AG09309 (cell line): ENCODE measurements at regions not wholly inside any gene's neighbourhood (a gene's known extent, or its start where the extent isn't known, plus 50 kb on each side); places are given as distances from the start of the nearest gene placed in this dataset.

ENCODE experiments used
- DNase-seq: peaks from one replicate; pipeline ENCODE4 v3.0.0-alpha.2; 2010; ENCODE audit warnings: low read depth
- H3K4me3 ChIP-seq: 2 replicates; pipeline ENCODE4 v1.5.1; 2011; ENCODE audit warnings: mild to moderate bottlenecking, low read depth, low read length, moderate library complexity; ENCODE audit not compliant: control insufficient read depth
- TF ChIP-seq, protein P1 (sequence below): IDR thresholded peaks from 2 replicates; pipeline ENCODE4 v1.5.1; 2011; ENCODE audit warnings: mild to moderate bottlenecking, low read depth, low read length, inconsistent platforms; ENCODE audit not compliant: insufficient read depth, control insufficient read depth; ENCODE audit errors: missing control alignments

DNA sequence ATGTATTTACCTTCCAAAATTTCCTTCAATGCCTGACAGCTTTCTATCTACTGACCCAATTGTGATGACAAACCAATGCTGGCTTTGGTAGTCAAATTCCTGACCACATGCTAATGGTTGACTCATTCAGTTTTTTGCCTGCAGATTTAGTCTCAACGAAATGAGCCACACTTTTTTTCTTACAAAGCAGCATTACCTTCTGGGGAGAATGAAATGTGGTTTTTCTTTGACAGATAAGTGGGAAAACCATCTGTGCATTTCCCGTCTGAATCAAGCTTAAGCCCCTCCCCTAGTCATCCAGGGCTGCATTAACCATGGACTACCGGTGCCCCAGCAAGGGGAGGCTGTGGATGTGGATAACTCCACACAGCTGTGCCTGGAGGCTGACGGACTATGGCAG lies 99.6 kb upstream of the TAF11L2 start:
- peak; percentile 76 for DNase-seq

DNA sequence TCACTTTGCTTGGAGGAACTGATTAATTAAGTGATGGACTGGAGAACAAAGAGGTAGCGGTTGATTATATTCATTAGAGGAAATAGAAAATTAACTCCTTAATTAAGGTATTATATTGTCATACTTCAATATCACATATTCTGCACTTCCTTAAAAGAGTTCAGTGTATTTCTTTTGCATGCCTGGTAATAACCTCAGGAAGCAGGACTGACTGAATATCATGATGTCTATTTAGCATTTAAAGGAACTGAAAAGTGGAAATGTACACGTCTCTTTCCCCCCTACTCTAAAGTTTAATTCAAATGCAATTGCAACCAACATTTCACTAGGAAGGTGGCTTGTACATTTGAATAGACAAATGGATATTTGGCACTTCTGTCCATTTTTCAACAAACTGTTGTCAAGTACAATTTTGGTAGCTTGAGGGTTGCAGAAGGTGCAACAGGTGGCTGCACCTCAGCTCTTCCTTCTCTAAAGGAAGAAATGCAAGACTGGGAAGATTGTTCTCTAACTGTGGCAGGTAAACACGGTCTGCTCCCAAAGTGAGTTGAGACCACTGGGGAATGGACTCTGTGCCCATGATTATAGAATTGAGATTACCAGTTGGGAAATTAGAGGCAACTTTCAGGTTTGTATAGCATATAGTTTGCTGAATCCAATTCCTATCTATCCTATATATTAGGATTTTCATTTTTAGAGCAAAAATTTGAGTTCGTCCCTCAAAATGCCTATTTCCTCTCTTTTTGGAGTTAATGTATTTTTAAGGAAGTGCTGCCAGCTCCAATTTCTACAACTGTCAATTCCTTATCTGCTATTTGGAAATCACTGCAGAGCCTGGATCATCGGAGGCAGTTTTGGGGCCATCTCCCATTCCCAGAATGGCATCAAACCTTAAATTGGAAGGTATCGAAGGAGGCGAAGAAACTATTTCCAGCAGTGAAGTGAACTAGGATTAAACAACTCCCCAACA lies 98.9 kb upstream of the TAF11L2 start:
- TF ChIP-seq, protein P1, sequence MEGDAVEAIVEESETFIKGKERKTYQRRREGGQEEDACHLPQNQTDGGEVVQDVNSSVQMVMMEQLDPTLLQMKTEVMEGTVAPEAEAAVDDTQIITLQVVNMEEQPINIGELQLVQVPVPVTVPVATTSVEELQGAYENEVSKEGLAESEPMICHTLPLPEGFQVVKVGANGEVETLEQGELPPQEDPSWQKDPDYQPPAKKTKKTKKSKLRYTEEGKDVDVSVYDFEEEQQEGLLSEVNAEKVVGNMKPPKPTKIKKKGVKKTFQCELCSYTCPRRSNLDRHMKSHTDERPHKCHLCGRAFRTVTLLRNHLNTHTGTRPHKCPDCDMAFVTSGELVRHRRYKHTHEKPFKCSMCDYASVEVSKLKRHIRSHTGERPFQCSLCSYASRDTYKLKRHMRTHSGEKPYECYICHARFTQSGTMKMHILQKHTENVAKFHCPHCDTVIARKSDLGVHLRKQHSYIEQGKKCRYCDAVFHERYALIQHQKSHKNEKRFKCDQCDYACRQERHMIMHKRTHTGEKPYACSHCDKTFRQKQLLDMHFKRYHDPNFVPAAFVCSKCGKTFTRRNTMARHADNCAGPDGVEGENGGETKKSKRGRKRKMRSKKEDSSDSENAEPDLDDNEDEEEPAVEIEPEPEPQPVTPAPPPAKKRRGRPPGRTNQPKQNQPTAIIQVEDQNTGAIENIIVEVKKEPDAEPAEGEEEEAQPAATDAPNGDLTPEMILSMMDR, result no peak
- no peak for DNase-seq
- no peak overlapping the region for H3K4me3 ChIP-seq

More for the DNA sequence above, 99.6 kb upstream of the TAF11L2 start:
- TF ChIP-seq, protein P1, result no peak
- H3K4me3 ChIP-seq, result no peak overlapping the region

GRCh38 chr5:17399931-17400330 lies 98.1 kb upstream of the TAF11L2 start:
- TF ChIP-seq, protein P1, result no peak
- no peak overlapping the region for H3K4me3 ChIP-seq
- no peak for DNase-seq

- DNase-seq, result no peak
- TF ChIP-seq, protein P1, result no peak
- H3K4me3 ChIP-seq, result no peak overlapping the region
These were observed 97.1 kb upstream of the TAF11L2 start for GRCh38 chr5:17400724-17401469.

- no peak for DNase-seq
- TF ChIP-seq, protein P1, result no peak
- H3K4me3 ChIP-seq, result no peak overlapping the region
These were observed 96.4 kb upstream of the TAF11L2 start for GRCh38 chr5:17401470-17402288.
